ENCODE measurements at regions not wholly inside any gene's neighbourhood (a gene's known extent, or its start where the extent isn't known, plus 50 kb on each side); places are given as distances from the start of the nearest gene placed in this dataset.

DNA sequence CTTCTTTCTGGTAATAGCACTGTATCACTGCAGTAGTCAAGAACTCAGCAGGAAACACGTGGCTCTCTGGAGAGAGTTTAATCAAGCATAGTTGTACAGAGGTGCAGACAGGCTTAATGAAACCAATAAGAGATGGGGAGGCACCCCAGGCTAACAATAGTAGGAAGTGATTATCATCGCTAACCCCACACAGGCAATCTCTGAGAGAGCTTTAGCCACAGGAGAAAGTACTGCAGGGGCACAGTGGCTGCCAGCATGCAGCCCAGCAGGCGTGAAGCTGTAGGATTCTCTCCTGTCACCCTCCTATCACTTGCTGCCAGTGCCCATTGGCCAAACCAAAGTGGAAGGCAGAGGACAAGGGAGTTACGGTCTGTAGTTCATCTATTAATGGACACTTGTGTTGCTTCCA lies 450.0 kb upstream of the RASGEF1B start:
- DNase-seq (ENCODE audit: low spot score) (no peak), ATAC-seq (ENCODE audit: insufficient number of reproducible peaks, low FRiP score, low read depth) (no peak)
- H3K27ac ChIP-seq = no peak overlapping the region
- no peak overlapping the region for H3K4me3 ChIP-seq
- no peaks in the 10 kb centered on the region for H3K27me3 ChIP-seq (replicated peaks; ENCODE audit: insufficient read depth)
- no peaks in the 10 kb centered on the region for H3K36me3 ChIP-seq
- H3K9me3 ChIP-seq = no peaks in the 10 kb centered on the region
- H3K4me1 ChIP-seq (ENCODE audit: control insufficient read depth in 1 of 2, low read depth in 2 of 2) = no peaks in the 10 kb centered on the region
- TF ChIP-seq CTCF (IDR thresholded peaks at IDR 0.05) = no peak

- no peaks in the 10 kb centered on the region for H3K9me3 ChIP-seq
- no peaks in the 10 kb centered on the region for H3K36me3 ChIP-seq
- ATAC-seq (ENCODE audit: insufficient number of reproducible peaks, low FRiP score, low read depth) (no peak), DNase-seq (ENCODE audit: low spot score) (no peak)
- H3K27me3 ChIP-seq (replicated peaks; ENCODE audit: insufficient read depth) = no peaks in the 10 kb centered on the region
- TF ChIP-seq CTCF (IDR thresholded peaks at IDR 0.05) = no peak
- H3K27ac ChIP-seq = no peak overlapping the region
- H3K4me1 ChIP-seq (ENCODE audit: control insufficient read depth in 1 of 2, low read depth in 2 of 2) = no peaks in the 10 kb centered on the region
- H3K4me3 ChIP-seq = no peak overlapping the region
These were observed 448.1 kb upstream of the RASGEF1B start for GRCh38 chr4:81919810-81920209.

DNA sequence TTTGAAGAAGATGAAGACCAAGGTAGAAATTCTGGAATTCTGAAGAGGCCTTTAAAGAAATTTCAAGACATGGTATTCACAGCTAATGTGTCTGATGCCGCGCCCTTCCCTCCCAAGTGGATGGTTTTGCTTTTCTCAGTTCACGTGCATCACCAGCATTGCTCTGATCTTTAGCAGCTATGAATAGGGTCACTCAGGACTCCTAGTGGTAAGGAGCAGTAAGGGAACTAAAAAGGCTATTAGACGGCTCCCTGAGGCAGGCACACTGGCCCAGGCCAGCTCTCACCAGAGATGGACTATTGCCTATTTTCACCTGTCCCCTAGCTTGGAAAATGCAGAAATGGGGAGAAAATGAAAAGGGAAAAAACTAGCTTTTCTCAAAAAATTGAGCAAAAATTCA lies 447.5 kb upstream of the RASGEF1B start:
- Histone ChIP-seq H3K4me1 (ENCODE audit: control insufficient read depth in 1 of 2, low read depth in 2 of 2) (no peaks in the 10 kb centered on the region), H3K4me3 (no peak overlapping the region), H3K27ac (no peak overlapping the region), H3K27me3 (replicated peaks; ENCODE audit: insufficient read depth) (no peaks in the 10 kb centered on the region), H3K36me3 (no peaks in the 10 kb centered on the region), H3K9me3 (no peaks in the 10 kb centered on the region)
- no peak for ATAC-seq (ENCODE audit: insufficient number of reproducible peaks, low FRiP score, low read depth)
- TF ChIP-seq CTCF (IDR thresholded peaks at IDR 0.05) = no peak
- no peak for DNase-seq (ENCODE audit: low spot score)

- no peak for DNase-seq (ENCODE audit: low spot score)
- no peak overlapping the region for H3K27ac ChIP-seq
- no peak for TF ChIP-seq CTCF (IDR thresholded peaks at IDR 0.05)
- H3K27me3 ChIP-seq (replicated peaks; ENCODE audit: insufficient read depth) = no peaks in the 10 kb centered on the region
- no peaks in the 10 kb centered on the region for H3K36me3 ChIP-seq
- H3K9me3 ChIP-seq = no peaks in the 10 kb centered on the region
- H3K4me1 ChIP-seq (ENCODE audit: control insufficient read depth in 1 of 2, low read depth in 2 of 2) = no peaks in the 10 kb centered on the region
- no peak overlapping the region for H3K4me3 ChIP-seq
- ATAC-seq (ENCODE audit: insufficient number of reproducible peaks, low FRiP score, low read depth) = no peak
These were observed 443.7 kb upstream of the RASGEF1B start for GRCh38 chr4:81915430-81915829.

GRCh38 chr4:81914623-81915022 lies 442.9 kb upstream of the RASGEF1B start:
- no peaks in the 10 kb centered on the region for H3K27me3 ChIP-seq (replicated peaks; ENCODE audit: insufficient read depth)
- H3K4me1 ChIP-seq (ENCODE audit: control insufficient read depth in 1 of 2, low read depth in 2 of 2) = no peaks in the 10 kb centered on the region
- ATAC-seq (ENCODE audit: insufficient number of reproducible peaks, low FRiP score, low read depth) (no peak), DNase-seq (ENCODE audit: low spot score) (no peak)
- no peak overlapping the region for H3K4me3 ChIP-seq
- no peaks in the 10 kb centered on the region for H3K36me3 ChIP-seq
- H3K27ac ChIP-seq = no peak overlapping the region
- no peak for TF ChIP-seq CTCF (IDR thresholded peaks at IDR 0.05)
- H3K9me3 ChIP-seq = no peaks in the 10 kb centered on the region

All from thoracic aorta (tissue), 2 donors.